SU-DHL-6 (cell line): ENCODE measurements at regions not wholly inside any gene's neighbourhood (a gene's known extent, or its start where the extent isn't known, plus 50 kb on each side); places are given as distances from the start of the nearest gene placed in this dataset.

Experiments
- H2AFZ ChIP-seq: fragments of 200-600 bp; sonication (generic); 2 replicates; pipeline ENCODE4 v1.6.1; 2014; ENCODE audit warnings: low read depth, mild to moderate bottlenecking, moderate library complexity, mixed read lengths, antibody characterized with exemption, low read length; ENCODE audit not compliant: severe bottlenecking
- H3F3A ChIP-seq: fragments of 200-600 bp; shearing (Covaris generic); 2 replicates; pipeline ENCODE4 v1.6.0; 2016; ENCODE audit warnings: antibody characterized with exemption, mild to moderate bottlenecking; ENCODE audit not compliant: insufficient read depth
- H3K27ac ChIP-seq: fragments of 200-600 bp; sonication (generic); 2 replicates; pipeline ENCODE4 v1.5.1; 2016; ENCODE audit warnings: low read depth, mild to moderate bottlenecking, low read length, moderate library complexity, mixed read lengths
- H3K27me3 ChIP-seq: fragments of 200-600 bp; sonication (generic), shearing (Covaris generic); 2 replicates; pipeline ENCODE4 v1.6.0; 2014; ENCODE audit warnings: mild to moderate bottlenecking, low read length
- H3K36me3 ChIP-seq: fragments of 200-600 bp; sonication (generic); 2 replicates; pipeline ENCODE4 v1.6.1; 2014; ENCODE audit warnings: mild to moderate bottlenecking, low read length, mixed read lengths
- H3K4me2 ChIP-seq: fragments of 300-600, 200-600 bp; shearing (Covaris generic), sonication (generic); 2 replicates; pipeline ENCODE4 v1.6.0; 2014; ENCODE audit warnings: low read length, low read depth, mild to moderate bottlenecking; ENCODE audit not compliant: poor library complexity, severe bottlenecking
- H3K4me3 ChIP-seq: fragments of 200-600 bp; sonication (generic); 2 replicates; pipeline ENCODE4 v1.5.1; 2014; ENCODE audit warnings: antibody characterized with exemption, low read length, mild to moderate bottlenecking, mixed read lengths; ENCODE audit not compliant: insufficient read depth, poor library complexity, severe bottlenecking
- H3K79me2 ChIP-seq: fragments of 200-600 bp; sonication (generic); 2 replicates; pipeline ENCODE4 v1.6.1; 2014; ENCODE audit warnings: mild to moderate bottlenecking, low read length, moderate library complexity; ENCODE audit not compliant: insufficient read depth
- H3K9ac ChIP-seq: fragments of 200-600 bp; sonication (generic); 2 replicates; pipeline ENCODE4 v1.7.0; 2014; ENCODE audit warnings: mild to moderate bottlenecking, low read length
- H3K9me2 ChIP-seq: fragments of 200-600 bp; sonication (generic); replicated peaks from 2 replicates; pipeline ENCODE4 v1.6.1; 2014; ENCODE audit warnings: low read length; ENCODE audit not compliant: insufficient read depth
- H3K9me3 ChIP-seq: fragments of 200-600 bp; sonication (generic); 2 replicates; pipeline ENCODE4 v1.6.1; 2014; ENCODE audit warnings: low read length, mixed read lengths; ENCODE audit not compliant: insufficient read depth
- H4K20me1 ChIP-seq: fragments of 200-600 bp; sonication (generic); 2 replicates; pipeline ENCODE4 v1.6.1; 2014; ENCODE audit warnings: low read depth, mild to moderate bottlenecking, antibody characterized with exemption, low read length, moderate library complexity, mixed read lengths
- EZH2phosphoT487 ChIP-seq: fragments of 200-600 bp; sonication (generic), shearing (Covaris generic); conservative IDR thresholded peaks from 2 replicates; pipeline ENCODE4 v1.6.1; 2018; ENCODE audit warnings: mild to moderate bottlenecking, antibody characterized with exemption, low read length, moderate library complexity, mixed read lengths
- TF ChIP-seq, protein P1 (sequence below): fragments of 200-600 bp; sonication (generic); IDR thresholded peaks from one replicate; pipeline ENCODE4 v1.5.1; 2017; ENCODE audit warnings: antibody characterized with exemption, mild to moderate bottlenecking, low read length, moderate library complexity; ENCODE audit not compliant: insufficient read depth, poor library complexity, severe bottlenecking

GRCh38 chr5:61680247-61680646 lies 348.2 kb downstream of the ZSWIM6 start:
- Histone ChIP-seq H2AFZ (no peak overlapping the region), H3K9me3 (no peaks in the 10 kb centered on the region), H4K20me1 (no peaks in the 10 kb centered on the region), H3K79me2 (no peaks in the 10 kb centered on the region), H3K9ac (no peak overlapping the region), H3K9me2 (no peaks in the 10 kb centered on the region), H3K27ac (no peak overlapping the region), H3K36me3 (no peaks in the 10 kb centered on the region), H3K27me3 (no peaks in the 10 kb centered on the region), H3K4me2 (no peak overlapping the region), H3K4me3 (no peak overlapping the region), H3F3A (no peaks in the 10 kb centered on the region)
- TF ChIP-seq, protein P1, sequence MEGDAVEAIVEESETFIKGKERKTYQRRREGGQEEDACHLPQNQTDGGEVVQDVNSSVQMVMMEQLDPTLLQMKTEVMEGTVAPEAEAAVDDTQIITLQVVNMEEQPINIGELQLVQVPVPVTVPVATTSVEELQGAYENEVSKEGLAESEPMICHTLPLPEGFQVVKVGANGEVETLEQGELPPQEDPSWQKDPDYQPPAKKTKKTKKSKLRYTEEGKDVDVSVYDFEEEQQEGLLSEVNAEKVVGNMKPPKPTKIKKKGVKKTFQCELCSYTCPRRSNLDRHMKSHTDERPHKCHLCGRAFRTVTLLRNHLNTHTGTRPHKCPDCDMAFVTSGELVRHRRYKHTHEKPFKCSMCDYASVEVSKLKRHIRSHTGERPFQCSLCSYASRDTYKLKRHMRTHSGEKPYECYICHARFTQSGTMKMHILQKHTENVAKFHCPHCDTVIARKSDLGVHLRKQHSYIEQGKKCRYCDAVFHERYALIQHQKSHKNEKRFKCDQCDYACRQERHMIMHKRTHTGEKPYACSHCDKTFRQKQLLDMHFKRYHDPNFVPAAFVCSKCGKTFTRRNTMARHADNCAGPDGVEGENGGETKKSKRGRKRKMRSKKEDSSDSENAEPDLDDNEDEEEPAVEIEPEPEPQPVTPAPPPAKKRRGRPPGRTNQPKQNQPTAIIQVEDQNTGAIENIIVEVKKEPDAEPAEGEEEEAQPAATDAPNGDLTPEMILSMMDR, result no peak
- no peak for TF ChIP-seq EZH2phosphoT487

GRCh38 chr5:61683148-61683547 lies 351.1 kb downstream of the ZSWIM6 start:
- H3K4me3 ChIP-seq, result no peak overlapping the region
- H3K27me3 ChIP-seq, result no peaks in the 10 kb centered on the region
- H3F3A ChIP-seq, result no peaks in the 10 kb centered on the region
- H3K9me3 ChIP-seq, result no peaks in the 10 kb centered on the region
- H3K36me3 ChIP-seq, result no peaks in the 10 kb centered on the region
- H4K20me1 ChIP-seq, result no peaks in the 10 kb centered on the region
- H3K79me2 ChIP-seq, result no peaks in the 10 kb centered on the region
- H3K27ac ChIP-seq, result no peak overlapping the region
- H3K9me2 ChIP-seq, result no peaks in the 10 kb centered on the region
- no peak overlapping the region for H3K4me2 ChIP-seq
- no peak overlapping the region for H2AFZ ChIP-seq
- no peak overlapping the region for H3K9ac ChIP-seq
- no peak for TF ChIP-seq EZH2phosphoT487
- TF ChIP-seq, protein P1, result no peak

DNA sequence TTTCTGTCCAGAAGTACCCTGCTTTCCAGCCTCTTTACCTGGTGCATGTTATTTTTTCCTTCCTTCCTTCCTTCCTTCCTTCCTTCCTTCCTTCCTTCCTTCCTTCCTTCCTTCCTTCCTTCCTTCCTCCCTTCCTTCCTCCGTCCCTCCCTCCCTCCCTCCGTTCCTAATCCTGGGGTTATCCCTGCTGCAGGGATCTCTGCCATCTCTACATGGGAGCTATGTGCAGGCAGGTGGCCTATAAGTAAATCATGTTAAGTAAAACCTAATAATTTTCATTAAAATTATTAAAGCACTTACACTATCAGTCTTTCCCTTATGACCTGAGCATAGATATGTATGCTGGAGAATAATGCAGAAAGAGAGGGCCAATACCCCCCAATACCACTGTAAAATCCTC lies 351.9 kb downstream of the ZSWIM6 start:
- Histone ChIP-seq H3K9me2 (no peaks in the 10 kb centered on the region), H3K79me2 (no peaks in the 10 kb centered on the region), H4K20me1 (no peaks in the 10 kb centered on the region), H3K4me3 (no peak overlapping the region), H3K27ac (no peak overlapping the region), H3K36me3 (no peaks in the 10 kb centered on the region), H3K27me3 (no peaks in the 10 kb centered on the region), H2AFZ (no peak overlapping the region), H3K4me2 (no peak overlapping the region), H3F3A (no peaks in the 10 kb centered on the region), H3K9me3 (no peaks in the 10 kb centered on the region), H3K9ac (no peak overlapping the region)
- TF ChIP-seq, protein P1, result no peak
- TF ChIP-seq EZH2phosphoT487, result no peak
